HepG2 (cell line): ENCODE measurements at regions not wholly inside any gene's neighbourhood (a gene's known extent, or its start where the extent isn't known, plus 50 kb on each side); places are given as distances from the start of the nearest gene placed in this dataset.

Experiments used
- ATAC-seq: fragments of 200-7000 bp; cut with Tn5 transposase; 3 replicates; pipeline ENCODE4 v1.9.1; 2020; ENCODE audit warnings: mild to moderate bottlenecking, moderate library complexity
- BruUV-seq: library from RNA; stranded (reverse); fragments of 400-500 nt; replicated peaks from 2 replicates; lab custom pipeline; 2021; lab: Mats Ljungman, UMichigan
- CTCF ChIA-PET: fragments of 300-600 bp; formaldehyde crosslinking; extraction: SDS; loops from one replicate; lab custom pipeline; 2021; ENCODE audit warnings: low total read pairs, inconsistent platforms, low intra/inter-chr PET ratio; lab: Yijun Ruan, JAX
- POLR2A ChIA-PET: fragments of 350-600 bp; sonication (Branson Sonifier 250); formaldehyde crosslinking; loops from one replicate; lab custom pipeline; 2020; ENCODE audit warnings: antibody characterized with exemption, inconsistent platforms; lab: Yijun Ruan, JAX
- DNase-seq: peaks from one replicate; pipeline ENCODE4 v3.0.0-alpha.2; 2015; ENCODE audit warnings: low spot score
- FAIRE-seq: peaks from 3 replicates; lab custom pipeline; 2011; peaks lifted over from hg19 to GRCh38; lab: Jason Lieb, UNC
- H2AFZ ChIP-seq: one replicate; pipeline ENCODE4 v1.6.1; 2011; ENCODE audit warnings: low read length, inconsistent platforms
- H3K27ac ChIP-seq: fragments of 300-600 bp; 3 replicates; pipeline ENCODE4 v1.8.0; 2011; ENCODE audit warnings: mixed run types, mild to moderate bottlenecking, mixed read lengths, low read length, inconsistent platforms; ENCODE audit not compliant: insufficient read depth; ENCODE audit errors: extremely low read length
- H3K27me3 ChIP-seq, 2 experiments: fragments of 200-600 bp in 1 of 2; 2 replicates in 1 of 2; 3 replicates in 1 of 2; pipeline versions ENCODE4 v1.6.0 to v1.8.0; 2011; ENCODE audit warnings: low read length in 2 of 2, mild to moderate bottlenecking in 2 of 2, moderate library complexity in 2 of 2, inconsistent platforms in 1 of 2; ENCODE audit not compliant: insufficient read depth in 2 of 2, control insufficient read depth in 1 of 2
- H3K36me3 ChIP-seq, 2 experiments: fragments of 200-600 bp in 1 of 2; replicated peaks in 1 of 2; 2 replicates in 1 of 2; 3 replicates in 1 of 2; pipeline versions ENCODE4 v1.5.1 to v1.8.0; 2011; ENCODE audit warnings: low read length in 2 of 2, inconsistent platforms in 1 of 2; ENCODE audit not compliant: insufficient read depth in 2 of 2, control insufficient read depth in 1 of 2
- H3K4me1 ChIP-seq: 2 replicates; pipeline ENCODE4 v1.5.1; 2012; ENCODE audit warnings: low read length, inconsistent platforms; ENCODE audit not compliant: insufficient read depth
- H3K4me2 ChIP-seq: 2 replicates; pipeline ENCODE4 v1.6.0; 2011; ENCODE audit warnings: low read depth, low read length, inconsistent platforms
- H3K4me3 ChIP-seq, 3 experiments: fragments of 200-600 bp in 1 of 3; sonication (generic), shearing (Covaris generic) in 1 of 3; replicated peaks in 1 of 3; 2 replicates each; pipeline ENCODE4 v1.5.1; 2011 to 2016; ENCODE audit warnings: low read length in 3 of 3, inconsistent platforms in 2 of 3, low read depth in 2 of 3, mild to moderate bottlenecking in 2 of 3, control low read depth in 1 of 3, mixed read lengths in 1 of 3; ENCODE audit not compliant: insufficient read depth in 1 of 3
- H3K79me2 ChIP-seq: one replicate; pipeline ENCODE4 v1.6.1; 2011; ENCODE audit warnings: low read length, inconsistent platforms; ENCODE audit not compliant: insufficient read depth
- H3K9ac ChIP-seq: 2 replicates; pipeline ENCODE4 v1.6.0; 2011; ENCODE audit warnings: mild to moderate bottlenecking, low read depth, low read length, inconsistent platforms; ENCODE audit not compliant: insufficient read depth
- H3K9me3 ChIP-seq: 2 replicates; pipeline ENCODE4 v1.5.1; 2012; ENCODE audit warnings: mild to moderate bottlenecking, low read length
- H4K20me1 ChIP-seq: 2 replicates; pipeline ENCODE4 v1.6.0; 2011; ENCODE audit warnings: inconsistent platforms, mild to moderate bottlenecking, low read length, moderate library complexity; ENCODE audit not compliant: insufficient read depth
- CEBPB ChIP-seq: IDR thresholded peaks from 2 replicates; pipeline ENCODE4 v1.6.1; 2011; ENCODE audit warnings: low read depth, low read length, improper control_type of control experiment, borderline replicate concordance
- CEBPG ChIP-seq: IDR thresholded peaks from 2 replicates; pipeline ENCODE4 v1.6.1; 2016
- YY1 ChIP-seq: IDR thresholded peaks from 2 replicates; pipeline ENCODE4 v1.6.1; 2011; ENCODE audit warnings: low read length, low read depth, moderate library complexity, mild to moderate bottlenecking; ENCODE audit not compliant: insufficient read depth, insufficient replicate concordance
- ZFAT ChIP-seq: sonication (generic); formaldehyde crosslinking; conservative IDR thresholded peaks from 2 replicates; pipeline ENCODE4 v1.8.1; 2023; ENCODE audit warnings: missing genetic modification reagents, inconsistent platforms
- ZNF644 ChIP-seq: IDR thresholded peaks from 2 replicates; pipeline ENCODE4 v1.6.1; 2016; ENCODE audit warnings: low read depth
- ZNF883 ChIP-seq: sonication (generic); formaldehyde crosslinking; IDR thresholded peaks from 2 replicates; pipeline ENCODE4 v1.5.1; 2020; ENCODE audit warnings: mild to moderate bottlenecking, missing genetic modification reagents; ENCODE audit errors: not compliant biosample characterization
- WGBS: methylation state at CpG from one replicate; pipeline ENCODE4 v1.1.6; 2017; ENCODE audit warnings: low lambda C conversion rate; 5-methylcytosine and 5-hydroxymethylcytosine counted together
- in situ Hi-C: cut with HindIII; loops from 2 replicates; pipeline ENCODE4 v1.10.0; 2017; ENCODE audit warnings: low pct_unique_long_range_greater_than_20kb; ENCODE audit not compliant: extremely low pct_ligation_motif_present
- intact Hi-C: fragments of 100-400 bp; cut with micrococcal nuclease; formaldehyde crosslinking; loops from one replicate; pipeline ENCODE4 v1.10.0; 2022; ENCODE audit not compliant: unreplicated experiment
- TF ChIP-seq, protein P1 (sequence below): IDR thresholded peaks from 2 replicates; pipeline ENCODE4 v1.6.1; 2016; ENCODE audit warnings: mild to moderate bottlenecking

- TF ChIP-seq ZNF883 (CRISPR knock-in tag) (no peak), YY1 (no peak)
Measured at GRCh38 chr11:8834379-8834778, 76.6 kb upstream of the AKIP1 start (continued).

DNA sequence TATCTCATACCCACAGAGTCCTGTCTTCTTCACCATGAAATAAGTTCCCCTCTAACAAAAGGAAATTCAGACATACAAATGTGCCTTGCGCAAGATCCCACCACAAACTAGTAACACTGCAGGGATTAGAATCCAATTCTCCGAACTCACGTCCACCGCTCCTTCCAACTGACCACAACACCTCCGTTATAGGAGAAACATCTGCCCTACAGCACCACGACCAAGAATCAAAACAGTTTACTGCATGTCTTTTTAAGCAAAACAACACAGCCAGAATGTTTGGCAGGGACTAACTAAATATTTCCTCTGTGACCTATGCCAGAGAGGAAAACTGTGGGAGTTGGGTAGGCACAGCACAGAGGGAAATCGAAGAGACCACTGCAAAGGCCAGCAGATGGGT is 72.7 kb upstream of the AKIP1 start:
- DNase-seq (no peak), ATAC-seq (no peak), FAIRE-seq (no peak)
- no peak overlapping the region for H3K9ac ChIP-seq
- no TSS peak for BruUV-seq
- no peak overlapping the region for H3K4me3 ChIP-seq
- 17% methylated on average over 7 of the region's 7 CpGs for WGBS
- intact Hi-C loops (loop anchor here (2.0 kb wide), 1 partner anchor 33 kb away; no protein-coding TSS in a partner anchor), in situ Hi-C loops (no loop called here)
- H4K20me1 ChIP-seq, result no peaks in the 10 kb centered on the region
- no peaks in the 10 kb centered on the region for H3K79me2 ChIP-seq
- H3K4me2 ChIP-seq, result no peak overlapping the region
- peaks cover 34% of the 10 kb centered on the region for H3K4me1 ChIP-seq
- H3K27me3 ChIP-seq, result peaks cover 0 to 22% of the 10 kb centered on the region in 2 experiments; a peak in 3 of 5 replicates
- no peak overlapping the region for H3K27ac ChIP-seq
- CTCF ChIA-PET, result no interaction called here
- no peaks in the 10 kb centered on the region for H3K9me3 ChIP-seq
- H2AFZ ChIP-seq, result no peak overlapping the region
- H3K36me3 ChIP-seq, result no peaks in the 10 kb centered on the region
- POLR2A ChIA-PET, result no interaction called here
- no peak for TF ChIP-seq ZNF644 (CRISPR knock-in tag)
- TF ChIP-seq CEBPG (CRISPR knock-in tag), result peak; percentile 47; the same call in 1 of the 2 replicates
- no peak for TF ChIP-seq ZFAT (CRISPR knock-in tag)
- TF ChIP-seq, protein P1, sequence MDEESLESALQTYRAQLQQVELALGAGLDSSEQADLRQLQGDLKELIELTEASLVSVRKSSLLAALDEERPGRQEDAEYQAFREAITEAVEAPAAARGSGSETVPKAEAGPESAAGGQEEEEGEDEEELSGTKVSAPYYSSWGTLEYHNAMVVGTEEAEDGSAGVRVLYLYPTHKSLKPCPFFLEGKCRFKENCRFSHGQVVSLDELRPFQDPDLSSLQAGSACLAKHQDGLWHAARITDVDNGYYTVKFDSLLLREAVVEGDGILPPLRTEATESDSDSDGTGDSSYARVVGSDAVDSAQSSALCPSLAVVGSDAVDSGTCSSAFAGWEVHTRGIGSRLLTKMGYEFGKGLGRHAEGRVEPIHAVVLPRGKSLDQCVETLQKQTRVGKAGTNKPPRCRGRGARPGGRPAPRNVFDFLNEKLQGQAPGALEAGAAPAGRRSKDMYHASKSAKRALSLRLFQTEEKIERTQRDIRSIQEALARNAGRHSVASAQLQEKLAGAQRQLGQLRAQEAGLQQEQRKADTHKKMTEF (CRISPR knock-in tag), result no peak
- TF ChIP-seq CEBPB, result peak; percentile 87
